Fibroblast of lung (primary cell): ENCODE measurements at regions not wholly inside any gene's neighbourhood (a gene's known extent, or its start where the extent isn't known, plus 50 kb on each side); places are given as distances from the start of the nearest gene placed in this dataset.

Experiments
- DNase-seq, 2 donors: peaks; one replicate each; pipeline versions ENCODE4 v3.0.0 to v3.0.0-alpha.2; 2010; ENCODE audit warnings: low read depth in 2 of 2
- H2AFZ ChIP-seq: 2 replicates; pipeline ENCODE4 v1.5.1; 2012; ENCODE audit warnings: low read length, control low read depth, inconsistent platforms
- H3K27ac ChIP-seq: 2 replicates; pipeline ENCODE4 v1.5.1; 2011; ENCODE audit warnings: low read length, control low read depth; ENCODE audit not compliant: insufficient read depth
- H3K27me3 ChIP-seq: 2 replicates; pipeline ENCODE4 v1.5.1; 2011; ENCODE audit warnings: mild to moderate bottlenecking, low read length; ENCODE audit not compliant: control insufficient read depth, insufficient read depth
- H3K36me3 ChIP-seq: 2 replicates; pipeline ENCODE4 v1.5.1; 2011; ENCODE audit warnings: low read length; ENCODE audit not compliant: control insufficient read depth, insufficient read depth
- H3K4me1 ChIP-seq: 2 replicates; pipeline ENCODE4 v1.5.1; 2011; ENCODE audit warnings: low read length; ENCODE audit not compliant: control insufficient read depth, insufficient read depth; ENCODE audit errors: extremely low read depth
- H3K4me2 ChIP-seq: 2 replicates; pipeline ENCODE4 v1.5.1; 2011; ENCODE audit warnings: low read length, control low read depth; ENCODE audit not compliant: insufficient read depth; ENCODE audit errors: extremely low read depth
- H3K4me3 ChIP-seq, 4 experiments: fragments of 200-600 bp in 1 of 4; sonication (generic) in 1 of 4; replicated peaks in 1 of 4; 2 replicates each; pipeline ENCODE4 v1.5.1; 2011 to 2016; ENCODE audit warnings: low read length in 4 of 4, low read depth in 3 of 4, mild to moderate bottlenecking in 3 of 4, control low read depth in 2 of 4, inconsistent platforms in 1 of 4, mixed read lengths in 1 of 4; ENCODE audit not compliant: insufficient read depth in 1 of 4; ENCODE audit errors: control extremely low read depth in 1 of 4
- H3K79me2 ChIP-seq: 2 replicates; pipeline ENCODE4 v1.5.1; 2012; ENCODE audit warnings: mild to moderate bottlenecking, low read length, inconsistent platforms; ENCODE audit not compliant: control insufficient read depth, insufficient read depth
- H3K9ac ChIP-seq: 2 replicates; pipeline ENCODE4 v1.5.1; 2011; ENCODE audit warnings: mild to moderate bottlenecking, low read length, control low read depth; ENCODE audit not compliant: insufficient read depth
- H3K9me3 ChIP-seq: 2 replicates; pipeline ENCODE4 v1.5.1; 2012; ENCODE audit warnings: low read depth, low read length; ENCODE audit not compliant: control insufficient read depth, insufficient read depth
- H4K20me1 ChIP-seq: 2 replicates; pipeline ENCODE4 v1.5.1; 2011; ENCODE audit warnings: low read length; ENCODE audit not compliant: control insufficient read depth, insufficient read depth; ENCODE audit errors: extremely low read depth
- EZH2 ChIP-seq: IDR thresholded peaks from 2 replicates; pipeline ENCODE4 v1.5.1; 2012; ENCODE audit warnings: low read length, control low read depth, mild to moderate bottlenecking; ENCODE audit errors: missing control alignments
- TF ChIP-seq, protein P1 (sequence below), 2 donors: IDR thresholded peaks in 1 of 2; conservative IDR thresholded peaks in 1 of 2; 1 replicate in 1 of 2; 2 replicates in 1 of 2; pipeline ENCODE4 v1.5.1; 2011 to 2012; ENCODE audit warnings: low read length in 2 of 2, control low read depth in 1 of 2, inconsistent platforms in 1 of 2, low read depth in 1 of 2, mild to moderate bottlenecking in 1 of 2

- TF ChIP-seq, protein P1, sequence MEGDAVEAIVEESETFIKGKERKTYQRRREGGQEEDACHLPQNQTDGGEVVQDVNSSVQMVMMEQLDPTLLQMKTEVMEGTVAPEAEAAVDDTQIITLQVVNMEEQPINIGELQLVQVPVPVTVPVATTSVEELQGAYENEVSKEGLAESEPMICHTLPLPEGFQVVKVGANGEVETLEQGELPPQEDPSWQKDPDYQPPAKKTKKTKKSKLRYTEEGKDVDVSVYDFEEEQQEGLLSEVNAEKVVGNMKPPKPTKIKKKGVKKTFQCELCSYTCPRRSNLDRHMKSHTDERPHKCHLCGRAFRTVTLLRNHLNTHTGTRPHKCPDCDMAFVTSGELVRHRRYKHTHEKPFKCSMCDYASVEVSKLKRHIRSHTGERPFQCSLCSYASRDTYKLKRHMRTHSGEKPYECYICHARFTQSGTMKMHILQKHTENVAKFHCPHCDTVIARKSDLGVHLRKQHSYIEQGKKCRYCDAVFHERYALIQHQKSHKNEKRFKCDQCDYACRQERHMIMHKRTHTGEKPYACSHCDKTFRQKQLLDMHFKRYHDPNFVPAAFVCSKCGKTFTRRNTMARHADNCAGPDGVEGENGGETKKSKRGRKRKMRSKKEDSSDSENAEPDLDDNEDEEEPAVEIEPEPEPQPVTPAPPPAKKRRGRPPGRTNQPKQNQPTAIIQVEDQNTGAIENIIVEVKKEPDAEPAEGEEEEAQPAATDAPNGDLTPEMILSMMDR (conservative IDR thresholded peaks at IDR 0.05 in 1 of 2, IDR thresholded peaks at IDR 0.05 in 1 of 2; ENCODE audit: low read depth in 1 of 2, low read length in 2 of 2), result no peak
- TF ChIP-seq EZH2, result no peak
- H3K36me3 ChIP-seq, result no peaks in the 10 kb centered on the region
- no peaks in the 10 kb centered on the region for H3K79me2 ChIP-seq
- no peaks in the 10 kb centered on the region for H3K27me3 ChIP-seq
- H3K9me3 ChIP-seq, result no peaks in the 10 kb centered on the region
- no peak overlapping the region for H3K4me2 ChIP-seq
- peaks cover 9% of the 10 kb centered on the region for H3K4me1 ChIP-seq
- no peak for DNase-seq
- no peaks in the 10 kb centered on the region for H4K20me1 ChIP-seq
- no peak overlapping the region for H3K4me3 ChIP-seq
- no peak overlapping the region for H3K9ac ChIP-seq
- no peak overlapping the region for H3K27ac ChIP-seq
- H2AFZ ChIP-seq, result no peak overlapping the region
Observed at GRCh38 chrX:39811376-39811775, 286.4 kb downstream of the BCOR start.

DNA sequence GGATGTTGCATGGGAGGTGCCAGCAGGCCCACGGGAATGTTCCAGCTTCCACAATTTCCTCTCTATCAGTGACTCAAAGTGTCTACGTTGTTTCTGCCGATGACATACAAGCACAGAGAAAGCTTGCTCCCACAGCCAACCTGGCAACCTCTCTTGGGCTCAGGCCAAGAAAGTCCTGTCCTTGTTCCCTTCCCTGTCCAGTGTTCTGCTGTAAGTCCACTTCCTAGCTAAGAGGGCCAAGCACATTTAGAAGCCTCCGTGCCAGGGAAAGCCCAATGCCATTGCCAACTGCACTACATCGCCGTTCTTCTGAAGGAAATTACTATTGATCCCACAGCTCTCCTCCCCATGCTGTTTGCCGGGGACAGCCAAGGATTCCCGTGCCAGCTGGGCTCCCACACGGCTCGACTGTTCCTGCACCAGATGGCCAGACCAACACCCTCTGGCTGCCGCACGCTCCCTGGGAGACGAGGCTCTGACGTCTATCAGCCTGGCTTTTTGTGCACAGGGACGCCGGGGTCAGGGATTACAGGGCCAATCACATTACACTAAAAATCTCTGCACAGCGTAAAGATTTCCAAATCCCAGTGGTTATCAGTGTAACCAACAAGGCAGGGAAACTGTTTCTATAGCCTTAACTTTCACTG is 284.0 kb downstream of the BCOR start:
- Histone ChIP-seq H2AFZ (peak overlapping the region; percentile 17), H3K36me3 (no peaks in the 10 kb centered on the region), H3K9me3 (no peaks in the 10 kb centered on the region), H3K4me2 (peak overlapping the region; percentile 5), H3K4me1 (peaks cover 15% of the 10 kb centered on the region), H3K79me2 (no peaks in the 10 kb centered on the region), H3K9ac (no peak overlapping the region), H3K27ac (peak overlapping the region; percentile 38), H4K20me1 (no peaks in the 10 kb centered on the region), H3K4me3 (no peak overlapping the region), H3K27me3 (no peaks in the 10 kb centered on the region)
- DNase-seq, result peak; percentile 76 to 89
- TF ChIP-seq EZH2, result no peak
- TF ChIP-seq, protein P1 (conservative IDR thresholded peaks at IDR 0.05 in 1 of 2, IDR thresholded peaks at IDR 0.05 in 1 of 2; ENCODE audit: low read depth in 1 of 2, low read length in 2 of 2), result no peak

DNA sequence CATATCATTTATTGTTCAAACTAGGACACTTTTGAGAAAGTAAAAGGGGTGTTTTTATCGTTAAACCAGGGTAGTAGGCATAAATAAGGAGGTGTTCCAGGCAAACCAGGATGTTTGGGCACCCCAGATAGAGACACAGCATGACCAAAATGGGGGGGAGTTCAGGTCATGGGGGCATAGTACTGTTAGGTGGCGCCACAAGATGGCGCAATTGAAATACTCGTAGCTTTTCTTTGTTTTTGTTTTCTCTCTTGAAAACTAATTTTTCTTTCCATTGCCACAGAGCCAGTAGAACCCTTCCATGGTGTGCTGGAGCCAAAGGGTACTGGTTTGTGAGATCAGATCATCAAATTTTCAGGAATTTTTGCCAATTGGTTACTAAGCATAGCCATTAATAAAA is 283.4 kb downstream of the BCOR start:
- Histone ChIP-seq H3K4me3 (no peak overlapping the region), H3K9ac (no peak overlapping the region), H3K27me3 (no peaks in the 10 kb centered on the region), H3K36me3 (no peaks in the 10 kb centered on the region), H3K4me2 (no peak overlapping the region), H4K20me1 (no peaks in the 10 kb centered on the region), H3K79me2 (no peaks in the 10 kb centered on the region), H3K4me1 (peaks cover 11% of the 10 kb centered on the region), H3K27ac (peak overlapping the region; percentile 18), H3K9me3 (no peaks in the 10 kb centered on the region), H2AFZ (no peak overlapping the region)
- TF ChIP-seq, protein P1 (conservative IDR thresholded peaks at IDR 0.05 in 1 of 2, IDR thresholded peaks at IDR 0.05 in 1 of 2; ENCODE audit: low read depth in 1 of 2, low read length in 2 of 2), result peak; percentile 33 to 47
- no peak for TF ChIP-seq EZH2
- peak in 1 of 2 donors; percentile 45 for DNase-seq
